ENCODE measurements at regions not wholly inside any gene's neighbourhood (a gene's known extent, or its start where the extent isn't known, plus 50 kb on each side); places are given as distances from the start of the nearest gene placed in this dataset.
"Not testable (repeated sequence)": the region's sequence is repeated elsewhere in the genome, so short reads cannot be mapped to it uniquely, and the experiment has no call there.

- H3K4me3 ChIP-seq (replicated peaks in 1 of 2; ENCODE audit: low read depth in 2 of 2, low read length in 2 of 2) = no peak overlapping the region
- DNase-seq (ENCODE audit: low read depth in 2 of 2) = no peak
- no peak for TF ChIP-seq CTCF (IDR thresholded peaks at IDR 0.05; ENCODE audit: low read depth, low read length)
Measured at GRCh38 chr10:100642295-100642994, 102.9 kb upstream of the PAX2 start.

GRCh38 chr10:100645091-100645490 is 100.3 kb upstream of the PAX2 start:
- H3K4me3 ChIP-seq (replicated peaks in 1 of 2; ENCODE audit: low read depth in 2 of 2, low read length in 2 of 2) = no peak overlapping the region
- no peak for DNase-seq (ENCODE audit: low read depth in 2 of 2)
- no peak for TF ChIP-seq CTCF (IDR thresholded peaks at IDR 0.05; ENCODE audit: low read depth, low read length)

GRCh38 chr10:100645613-100646392 is 99.6 kb upstream of the PAX2 start:
- no peak overlapping the region for H3K4me3 ChIP-seq (replicated peaks in 1 of 2; ENCODE audit: low read depth in 2 of 2, low read length in 2 of 2)
- no peak for DNase-seq (ENCODE audit: low read depth in 2 of 2)
- TF ChIP-seq CTCF (IDR thresholded peaks at IDR 0.05; ENCODE audit: low read depth, low read length) = no peak

GRCh38 chr10:100647928-100648327 is 97.5 kb upstream of the PAX2 start:
- no peak for DNase-seq (ENCODE audit: low read depth in 2 of 2)
- H3K4me3 ChIP-seq (replicated peaks in 1 of 2; ENCODE audit: low read depth in 2 of 2, low read length in 2 of 2) = no peak overlapping the region
- TF ChIP-seq CTCF (IDR thresholded peaks at IDR 0.05; ENCODE audit: low read depth, low read length) = no peak

- no peak for TF ChIP-seq CTCF (IDR thresholded peaks at IDR 0.05; ENCODE audit: low read depth, low read length)
- H3K4me3 ChIP-seq (replicated peaks in 1 of 2; ENCODE audit: low read depth in 2 of 2, low read length in 2 of 2) = no peak overlapping the region
- no peak for DNase-seq (ENCODE audit: low read depth in 2 of 2)
Measured at GRCh38 chr10:100650693-100651092, 94.7 kb upstream of the PAX2 start.

GRCh38 chr10:100651099-100651498 is 94.3 kb upstream of the PAX2 start:
- DNase-seq (ENCODE audit: low read depth in 2 of 2); H3K4me3 ChIP-seq (replicated peaks in 1 of 2; ENCODE audit: low read depth in 2 of 2, low read length in 2 of 2): not testable (repeated sequence)

GRCh38 chr10:100651916-100652315 is 93.5 kb upstream of the PAX2 start:
- no peak overlapping the region for H3K4me3 ChIP-seq (replicated peaks in 1 of 2; ENCODE audit: low read depth in 2 of 2, low read length in 2 of 2)
- no peak for TF ChIP-seq CTCF (IDR thresholded peaks at IDR 0.05; ENCODE audit: low read depth, low read length)
- DNase-seq (ENCODE audit: low read depth in 2 of 2) = no peak

Measured in cardiac fibroblast (primary cell).